GM19395 (cell line): ENCODE measurements at regions not wholly inside any gene's neighbourhood (a gene's known extent, or its start where the extent isn't known, plus 50 kb on each side); places are given as distances from the start of the nearest gene placed in this dataset.
"Not testable (repeated sequence)": the region's sequence is repeated elsewhere in the genome, so short reads cannot be mapped to it uniquely, and the experiment has no call there.

Experiments
- ATAC-seq: cut with Tn5 transposase; IDR thresholded peaks from one replicate; pipeline ENCODE4 v1.9.1; 2021; ENCODE audit warnings: mild to moderate bottlenecking, moderate library complexity; ENCODE audit not compliant: unreplicated experiment

DNA sequence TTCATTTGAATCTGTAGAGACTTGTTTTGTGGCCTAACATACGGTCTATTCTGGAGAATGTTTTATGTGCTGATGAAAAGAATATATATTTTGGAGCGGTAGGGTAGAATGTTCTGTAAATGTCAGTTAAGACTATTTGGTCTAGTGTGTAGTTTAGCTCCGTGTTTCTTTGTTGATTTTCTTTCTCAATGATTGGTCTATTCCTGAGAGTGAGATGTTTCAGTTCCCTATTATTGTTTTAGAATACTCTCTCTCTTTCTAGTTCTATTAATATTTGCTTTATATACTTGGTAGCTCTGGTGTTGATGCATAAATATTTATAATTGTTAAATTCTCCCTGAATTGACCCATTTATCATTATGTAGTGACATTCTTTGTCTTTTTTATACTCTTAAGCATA is 236.5 kb downstream of the GLUD2 start:
- peak; percentile 80 for ATAC-seq

GRCh38 chrX:121298499-121298898 is 251.1 kb downstream of the GLUD2 start:
- no peak for ATAC-seq

GRCh38 chrX:121301356-121301755 is 253.9 kb downstream of the GLUD2 start:
- no peak for ATAC-seq

DNA sequence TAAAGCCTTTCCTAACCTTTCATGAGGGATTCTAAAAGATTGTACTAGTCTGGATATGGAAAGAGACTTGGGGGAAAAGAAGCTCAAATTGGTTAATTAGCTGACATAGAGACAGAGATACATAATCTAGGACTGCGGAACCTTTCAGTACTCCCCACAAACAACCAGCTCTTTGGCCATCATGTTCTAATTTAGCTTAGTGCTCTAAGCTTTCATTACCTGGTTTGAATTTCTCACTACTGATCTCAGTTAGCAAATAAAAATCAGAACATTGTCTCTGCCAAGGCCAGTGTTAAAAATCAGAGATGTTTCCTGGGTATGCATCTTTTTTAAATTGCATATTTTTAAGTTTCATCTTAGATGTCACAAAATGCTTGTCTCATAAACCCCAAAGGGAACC is 254.4 kb downstream of the GLUD2 start:
- no peak for ATAC-seq

DNA sequence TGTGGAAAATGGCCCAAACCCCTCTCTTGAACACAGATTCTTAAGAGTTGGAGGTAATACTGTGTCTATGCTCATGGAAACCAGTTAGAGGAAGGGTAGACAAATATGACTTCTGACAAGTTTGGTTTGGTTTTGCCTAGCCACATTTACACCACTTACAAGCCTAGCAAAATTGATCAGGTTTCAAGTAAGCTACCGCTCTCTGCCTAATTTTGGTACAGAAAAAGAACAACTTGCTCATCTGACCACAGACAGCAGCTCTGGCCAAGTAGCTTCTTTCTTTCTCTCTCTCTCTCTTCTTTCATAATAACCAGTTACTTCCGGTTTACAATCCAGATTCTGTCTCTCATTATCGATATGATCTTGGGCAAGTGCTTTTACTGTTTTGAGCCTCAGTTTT is 260.0 kb downstream of the GLUD2 start:
- peak; percentile 85 for ATAC-seq

DNA sequence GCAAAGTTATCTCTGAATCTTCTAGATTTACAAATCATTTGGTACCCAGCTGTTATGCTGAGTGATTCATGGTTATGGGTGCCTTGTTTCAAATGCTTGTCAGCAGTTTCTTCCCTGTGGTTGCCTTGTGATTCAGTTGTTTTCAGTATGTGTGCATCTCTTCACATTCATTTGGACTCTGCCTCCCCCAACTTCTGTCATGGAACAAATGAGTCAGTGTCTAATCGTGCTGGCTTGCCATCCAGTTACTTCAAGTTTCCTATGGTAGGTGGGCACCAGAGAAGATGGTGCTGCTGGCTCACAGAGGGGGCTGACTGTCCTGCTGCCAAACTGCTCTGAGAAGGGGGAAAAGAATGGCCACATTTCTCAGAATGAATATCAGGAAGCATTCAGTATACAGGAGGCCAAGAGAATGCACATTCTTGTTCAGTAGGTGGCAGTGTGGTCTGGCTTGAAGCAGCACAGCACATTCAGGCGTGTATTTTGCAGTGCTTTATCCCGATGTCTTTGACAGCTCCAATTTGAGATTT is 260.9 kb downstream of the GLUD2 start:
- ATAC-seq, result peak; percentile 72

GRCh38 chrX:121310820-121311219 is 263.4 kb downstream of the GLUD2 start:
- ATAC-seq, result no peak

- no peak for ATAC-seq
Measured at GRCh38 chrX:121320441-121320840, 273.0 kb downstream of the GLUD2 start.

GRCh38 chrX:121322159-121322558 is 274.7 kb downstream of the GLUD2 start:
- no peak for ATAC-seq

- no peak for ATAC-seq
Measured at GRCh38 chrX:121323337-121323736, 275.9 kb downstream of the GLUD2 start.

DNA sequence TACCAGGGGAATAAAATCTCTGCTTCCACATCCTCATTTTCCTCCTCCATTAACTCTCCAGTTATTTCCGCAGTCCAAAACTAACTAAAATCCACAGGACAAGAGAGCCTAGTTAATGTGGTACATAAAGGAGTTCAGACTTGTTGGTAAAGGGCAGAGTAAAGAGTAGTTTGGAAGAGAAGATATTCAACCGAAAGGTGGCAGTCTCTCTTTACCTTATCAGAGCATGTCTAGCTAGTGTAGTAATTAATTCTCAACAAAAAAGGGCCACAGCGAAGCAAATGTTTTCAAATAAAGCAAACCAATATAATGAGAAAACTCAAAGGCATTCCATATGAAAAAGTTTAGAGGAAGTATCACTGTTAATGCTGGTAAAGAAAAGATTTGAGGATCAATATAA is 286.5 kb downstream of the GLUD2 start:
- ATAC-seq, result no peak

DNA sequence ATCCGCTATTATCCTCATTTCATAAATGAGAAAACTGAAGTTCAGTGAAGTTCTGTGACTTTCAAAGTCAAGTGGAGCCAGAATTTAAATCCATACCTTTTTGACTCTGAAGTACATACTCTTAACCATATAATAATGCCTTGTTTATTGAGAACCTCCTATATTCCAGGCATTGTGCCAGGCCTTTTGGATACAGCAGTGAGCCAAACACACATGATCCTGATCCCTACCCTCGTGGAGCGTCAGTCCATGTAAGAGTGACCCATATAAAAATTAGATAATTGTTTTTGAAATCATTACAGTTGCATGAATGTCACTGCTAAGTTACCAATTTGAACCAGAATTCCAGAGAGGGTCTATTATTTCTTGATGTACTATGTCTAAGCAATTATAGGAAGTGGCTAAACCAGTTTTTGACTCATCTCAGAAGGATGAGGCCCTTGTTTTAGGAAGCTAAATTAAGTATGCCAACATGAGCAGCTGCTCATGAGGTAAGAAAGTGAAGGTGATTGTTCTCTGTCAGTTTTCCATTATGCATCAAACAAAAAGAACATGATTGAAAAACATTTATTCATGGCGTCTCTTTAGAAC is 289.5 kb downstream of the GLUD2 start:
- no peak for ATAC-seq

GRCh38 chrX:121337816-121338215 is 290.4 kb downstream of the GLUD2 start:
- no peak for ATAC-seq

- ATAC-seq, result no peak
Measured at GRCh38 chrX:121349263-121349662, 301.9 kb downstream of the GLUD2 start.

- ATAC-seq, result no peak
Measured at GRCh38 chrX:121356139-121356849, 308.9 kb downstream of the GLUD2 start.

- no peak for ATAC-seq
Measured at GRCh38 chrX:121356850-121357171, 309.4 kb downstream of the GLUD2 start.

GRCh38 chrX:121360280-121360679 is 312.9 kb downstream of the GLUD2 start:
- ATAC-seq, result no peak

DNA sequence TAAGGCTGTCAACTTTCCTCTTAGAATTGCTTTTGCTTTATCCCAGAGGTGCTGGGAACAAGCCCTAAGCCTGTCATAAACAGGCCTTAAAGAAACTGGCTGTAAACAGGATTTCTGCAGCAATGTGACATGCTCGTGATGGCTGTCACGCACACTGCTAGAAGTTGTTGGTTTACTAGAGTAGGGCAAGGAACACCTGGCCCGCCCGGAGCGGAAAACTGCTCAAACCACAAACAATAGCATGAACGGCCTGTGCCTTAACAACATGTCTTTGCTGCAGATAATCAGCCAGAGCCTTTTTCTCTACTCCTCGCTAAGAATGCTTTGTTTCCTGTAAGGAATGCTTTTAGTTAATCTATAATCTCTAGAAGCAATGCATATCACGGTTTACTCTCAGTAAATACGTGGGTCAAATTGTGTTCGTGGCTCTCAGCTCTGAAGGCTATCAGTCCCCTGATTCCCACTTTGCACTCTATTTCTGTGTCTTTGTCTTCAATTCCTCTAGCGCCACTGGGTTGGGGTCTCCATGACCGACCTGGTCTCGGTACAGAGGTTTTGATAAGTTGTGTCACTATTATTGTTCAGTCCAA is 318.3 kb downstream of the GLUD2 start:
- peak; percentile 89 for ATAC-seq

GRCh38 chrX:121374471-121374870 is 327.1 kb downstream of the GLUD2 start:
- ATAC-seq, result no peak

GRCh38 chrX:121381915-121382314 is 334.5 kb downstream of the GLUD2 start:
- ATAC-seq, result not testable (repeated sequence)

GRCh38 chrX:121389976-121390714 is 342.7 kb downstream of the GLUD2 start:
- no peak for ATAC-seq

- no peak for ATAC-seq
Measured at GRCh38 chrX:121405826-121406225, 358.4 kb downstream of the GLUD2 start.
